ENCODE measurements at regions not wholly inside any gene's neighbourhood (a gene's known extent, or its start where the extent isn't known, plus 50 kb on each side); places are given as distances from the start of the nearest gene placed in this dataset.

DNA sequence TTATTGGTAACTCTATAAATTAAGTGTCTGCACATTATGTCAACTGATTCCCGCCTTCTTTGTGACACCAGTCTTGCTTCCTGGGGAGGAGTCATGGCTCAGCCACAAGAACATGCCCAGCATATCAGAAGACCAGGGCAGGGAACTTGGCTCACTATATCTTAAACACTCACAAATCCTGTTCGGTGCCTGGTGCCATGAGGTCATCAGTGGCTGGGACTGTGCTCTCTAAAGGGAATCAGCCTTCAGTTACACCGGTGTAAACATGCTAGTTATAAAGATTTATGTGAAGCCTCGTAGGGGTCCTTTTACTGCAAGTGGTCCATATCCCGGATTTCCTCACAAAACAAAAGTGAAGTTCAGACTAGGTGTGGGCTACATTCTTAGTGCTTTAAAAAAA, 73.1 kb upstream of the ZNF521 start:
- Histone ChIP-seq H3K27ac (no peak overlapping the region), H3K9ac (ENCODE audit: low read depth in 2 of 2, low read length in 2 of 2) (no peak overlapping the region), H3K4me3 (no peak overlapping the region), H3K27me3 (no peaks in the 10 kb centered on the region), H3K4me1 (no peaks in the 10 kb centered on the region), H3K36me3 (no peaks in the 10 kb centered on the region), H3K9me3 (no peaks in the 10 kb centered on the region)
- TF ChIP-seq, protein P1, sequence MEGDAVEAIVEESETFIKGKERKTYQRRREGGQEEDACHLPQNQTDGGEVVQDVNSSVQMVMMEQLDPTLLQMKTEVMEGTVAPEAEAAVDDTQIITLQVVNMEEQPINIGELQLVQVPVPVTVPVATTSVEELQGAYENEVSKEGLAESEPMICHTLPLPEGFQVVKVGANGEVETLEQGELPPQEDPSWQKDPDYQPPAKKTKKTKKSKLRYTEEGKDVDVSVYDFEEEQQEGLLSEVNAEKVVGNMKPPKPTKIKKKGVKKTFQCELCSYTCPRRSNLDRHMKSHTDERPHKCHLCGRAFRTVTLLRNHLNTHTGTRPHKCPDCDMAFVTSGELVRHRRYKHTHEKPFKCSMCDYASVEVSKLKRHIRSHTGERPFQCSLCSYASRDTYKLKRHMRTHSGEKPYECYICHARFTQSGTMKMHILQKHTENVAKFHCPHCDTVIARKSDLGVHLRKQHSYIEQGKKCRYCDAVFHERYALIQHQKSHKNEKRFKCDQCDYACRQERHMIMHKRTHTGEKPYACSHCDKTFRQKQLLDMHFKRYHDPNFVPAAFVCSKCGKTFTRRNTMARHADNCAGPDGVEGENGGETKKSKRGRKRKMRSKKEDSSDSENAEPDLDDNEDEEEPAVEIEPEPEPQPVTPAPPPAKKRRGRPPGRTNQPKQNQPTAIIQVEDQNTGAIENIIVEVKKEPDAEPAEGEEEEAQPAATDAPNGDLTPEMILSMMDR (IDR thresholded peaks at IDR 0.05) = no peak
- no peak for DNase-seq
- intact Hi-C loops (cut with DNase I) = no loop called here

DNA sequence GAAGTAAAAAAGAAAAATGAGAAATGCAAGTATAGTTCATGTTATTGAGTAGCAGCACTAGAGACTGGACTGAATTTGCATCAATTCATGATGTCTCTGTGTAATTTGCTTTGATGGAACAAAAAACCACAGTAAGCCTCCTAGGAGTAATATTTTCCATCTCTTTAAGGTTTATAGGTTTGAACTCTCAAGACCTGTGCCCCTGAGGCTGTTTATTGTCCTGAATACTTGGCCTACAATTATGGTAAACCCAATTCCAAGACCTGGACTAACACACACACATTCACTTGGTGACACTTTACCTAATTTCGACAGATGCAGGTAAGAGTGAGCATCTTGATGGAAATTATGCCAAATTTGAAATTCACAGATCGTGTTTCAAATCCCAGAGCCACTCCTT, 71.8 kb upstream of the ZNF521 start:
- H3K4me1 ChIP-seq = no peaks in the 10 kb centered on the region
- no peaks in the 10 kb centered on the region for H3K9me3 ChIP-seq
- no peak overlapping the region for H3K9ac ChIP-seq (ENCODE audit: low read depth in 2 of 2, low read length in 2 of 2)
- H3K27ac ChIP-seq = no peak overlapping the region
- no peak for DNase-seq
- H3K36me3 ChIP-seq = no peaks in the 10 kb centered on the region
- intact Hi-C loops (cut with DNase I) = no loop called here
- no peak overlapping the region for H3K4me3 ChIP-seq
- TF ChIP-seq, protein P1 (IDR thresholded peaks at IDR 0.05) = no peak
- H3K27me3 ChIP-seq = no peaks in the 10 kb centered on the region

DNA sequence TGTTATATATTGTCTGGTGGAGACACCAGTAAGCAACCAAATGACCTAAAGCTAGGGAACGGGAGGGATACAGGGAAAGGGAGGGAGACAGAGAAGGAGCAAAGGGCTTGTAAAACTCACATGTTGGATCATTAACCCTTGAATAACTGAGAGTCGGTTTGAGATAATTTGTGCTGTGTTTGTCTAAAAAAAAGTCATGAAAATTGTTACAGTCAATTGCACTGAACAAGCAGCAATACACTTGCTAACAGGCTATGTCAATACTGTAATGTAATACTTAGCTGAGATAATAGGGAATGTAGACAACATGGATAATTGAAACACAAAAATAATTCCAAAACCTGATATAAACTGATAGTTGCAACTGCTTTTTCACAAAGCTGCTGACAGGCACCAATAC, 71.3 kb upstream of the ZNF521 start:
- TF ChIP-seq, protein P1 (IDR thresholded peaks at IDR 0.05) = no peak
- no peak for DNase-seq
- Histone ChIP-seq H3K27ac (no peak overlapping the region), H3K27me3 (no peaks in the 10 kb centered on the region), H3K4me1 (no peaks in the 10 kb centered on the region), H3K9ac (ENCODE audit: low read depth in 2 of 2, low read length in 2 of 2) (no peak overlapping the region), H3K4me3 (no peak overlapping the region), H3K9me3 (no peaks in the 10 kb centered on the region), H3K36me3 (no peaks in the 10 kb centered on the region)
- intact Hi-C loops (cut with DNase I) = no loop called here

GRCh38 chr18:25422230-25422629, 70.3 kb upstream of the ZNF521 start:
- no peak overlapping the region for H3K27ac ChIP-seq
- H3K36me3 ChIP-seq = no peaks in the 10 kb centered on the region
- H3K27me3 ChIP-seq = no peaks in the 10 kb centered on the region
- TF ChIP-seq, protein P1 (IDR thresholded peaks at IDR 0.05) = no peak
- no peak overlapping the region for H3K4me3 ChIP-seq
- intact Hi-C loops (cut with DNase I) = no loop called here
- DNase-seq = no peak
- no peaks in the 10 kb centered on the region for H3K9me3 ChIP-seq
- H3K4me1 ChIP-seq = no peaks in the 10 kb centered on the region
- H3K9ac ChIP-seq (ENCODE audit: low read depth in 2 of 2, low read length in 2 of 2) = no peak overlapping the region

DNA sequence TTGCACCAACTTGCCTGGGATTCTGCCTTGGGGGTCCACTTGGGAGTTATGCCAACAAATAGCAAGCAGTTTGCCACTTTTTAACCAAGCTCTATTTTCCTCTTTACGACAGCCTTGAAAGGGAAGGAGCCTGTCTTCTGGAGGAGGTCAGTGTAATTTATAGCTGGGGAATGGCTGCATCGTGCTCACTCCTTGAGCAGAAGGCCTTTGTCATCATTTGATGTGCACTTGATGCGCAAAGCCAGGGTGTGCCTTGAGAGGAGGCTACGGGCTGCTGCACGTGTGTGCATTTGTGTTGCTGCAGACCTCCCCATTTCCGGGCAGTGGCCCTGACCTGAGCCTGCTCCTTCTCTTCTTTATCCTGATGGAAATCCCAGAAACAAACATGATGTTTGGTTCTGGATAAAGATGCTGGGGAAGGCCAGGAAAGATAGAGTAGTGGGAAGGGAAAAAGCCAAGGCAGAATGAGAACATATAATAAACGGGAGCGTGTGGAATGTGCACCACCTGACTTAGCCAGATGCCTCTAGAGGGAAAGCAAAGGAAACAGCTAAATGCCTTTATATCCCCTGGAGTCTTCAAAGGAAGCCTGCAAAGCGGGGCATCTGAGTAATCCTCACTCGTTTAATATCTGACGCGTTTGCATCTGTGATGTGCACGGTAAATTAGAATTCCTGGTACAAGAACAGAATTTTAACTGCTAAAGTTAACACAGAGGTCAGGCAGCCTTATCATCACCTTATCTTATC, 68.3 kb upstream of the ZNF521 start:
- no peak overlapping the region for H3K4me3 ChIP-seq
- H3K27me3 ChIP-seq = no peaks in the 10 kb centered on the region
- intact Hi-C loops (cut with DNase I) = no loop called here
- TF ChIP-seq, protein P1 (IDR thresholded peaks at IDR 0.05) = no peak
- no peaks in the 10 kb centered on the region for H3K36me3 ChIP-seq
- no peak overlapping the region for H3K27ac ChIP-seq
- no peaks in the 10 kb centered on the region for H3K9me3 ChIP-seq
- H3K4me1 ChIP-seq = no peaks in the 10 kb centered on the region
- H3K9ac ChIP-seq (ENCODE audit: low read depth in 2 of 2, low read length in 2 of 2) = no peak overlapping the region
- DNase-seq = no peak

Measured in colonic mucosa (tissue), 4 donors.